GM19468 (cell line): ENCODE measurements at regions not wholly inside any gene's neighbourhood (a gene's known extent, or its start where the extent isn't known, plus 50 kb on each side); places are given as distances from the start of the nearest gene placed in this dataset.

ENCODE experiments used
- ATAC-seq: cut with Tn5 transposase; IDR thresholded peaks from one replicate; pipeline ENCODE4 v1.9.1; 2021; ENCODE audit warnings: mild to moderate bottlenecking, moderate library complexity, moderate number of reproducible peaks; ENCODE audit not compliant: unreplicated experiment; ENCODE audit errors: extremely low read depth

GRCh38 chr7:16178092-16178491 lies 243.2 kb downstream of the CRPPA start:
- no peak for ATAC-seq

- no peak for ATAC-seq
Observed at GRCh38 chr7:16174253-16174652, 247.1 kb downstream of the CRPPA start.

GRCh38 chr7:16172366-16172765 lies 249.0 kb downstream of the CRPPA start:
- no peak for ATAC-seq

GRCh38 chr7:16171928-16172327 lies 249.4 kb downstream of the CRPPA start:
- ATAC-seq: no peak

GRCh38 chr7:16170671-16171070 lies 250.7 kb downstream of the CRPPA start:
- ATAC-seq: no peak

- no peak for ATAC-seq
Observed at GRCh38 chr7:16169537-16169936, 251.8 kb downstream of the CRPPA start.

GRCh38 chr7:16167526-16167925 lies 253.8 kb downstream of the CRPPA start:
- no peak for ATAC-seq

GRCh38 chr7:16144361-16144760 lies 277.0 kb downstream of the CRPPA start:
- ATAC-seq: no peak

- ATAC-seq: no peak
Observed at GRCh38 chr7:16137944-16138343, 283.4 kb downstream of the CRPPA start.

GRCh38 chr7:16136896-16137295 lies 284.4 kb downstream of the CRPPA start:
- ATAC-seq: no peak

GRCh38 chr7:16135658-16136057 lies 285.7 kb downstream of the CRPPA start:
- ATAC-seq: no peak

- ATAC-seq: no peak
Observed at GRCh38 chr7:16130111-16131110, 290.9 kb downstream of the CRPPA start.

GRCh38 chr7:16129431-16130110 lies 291.8 kb downstream of the CRPPA start:
- ATAC-seq: no peak

GRCh38 chr7:16123117-16123770 lies 298.1 kb downstream of the CRPPA start:
- ATAC-seq: no peak

- no peak for ATAC-seq
Observed at GRCh38 chr7:16121876-16122390, 299.4 kb downstream of the CRPPA start.

GRCh38 chr7:16115374-16115773 lies 306.0 kb downstream of the CRPPA start:
- ATAC-seq: no peak

- no peak for ATAC-seq
Observed at GRCh38 chr7:16114633-16115032, 306.7 kb downstream of the CRPPA start.

GRCh38 chr7:16114071-16114470 lies 307.3 kb downstream of the CRPPA start:
- ATAC-seq: no peak

- no peak for ATAC-seq
Observed at GRCh38 chr7:16113058-16113457, 308.3 kb downstream of the CRPPA start.

- ATAC-seq: no peak
Observed at GRCh38 chr7:16106869-16107268, 314.5 kb downstream of the CRPPA start.

GRCh38 chr7:16106300-16106699 lies 315.0 kb downstream of the CRPPA start:
- ATAC-seq: no peak
